Astrocyte of the spinal cord (primary cell): ENCODE measurements at regions not wholly inside any gene's neighbourhood (a gene's known extent, or its start where the extent isn't known, plus 50 kb on each side); places are given as distances from the start of the nearest gene placed in this dataset.

ENCODE experiments used
- DNase-seq: peaks from one replicate; pipeline ENCODE4 v3.0.0; 2011; ENCODE audit warnings: low read depth, low spot score
- H3K4me3 ChIP-seq: 2 replicates; pipeline ENCODE4 v1.5.1; 2011; ENCODE audit warnings: low read depth, mild to moderate bottlenecking, low read length, moderate library complexity
- in situ Hi-C: cut with HindIII; loops from 2 replicates; pipeline ENCODE4 v1.10.0; 2017; ENCODE audit warnings: low sequenced_read_pairs
- TF ChIP-seq, protein P1 (sequence below): IDR thresholded peaks from 2 replicates; pipeline ENCODE4 v1.5.1; 2012; ENCODE audit warnings: low read depth, mild to moderate bottlenecking, low read length, inconsistent platforms

DNA sequence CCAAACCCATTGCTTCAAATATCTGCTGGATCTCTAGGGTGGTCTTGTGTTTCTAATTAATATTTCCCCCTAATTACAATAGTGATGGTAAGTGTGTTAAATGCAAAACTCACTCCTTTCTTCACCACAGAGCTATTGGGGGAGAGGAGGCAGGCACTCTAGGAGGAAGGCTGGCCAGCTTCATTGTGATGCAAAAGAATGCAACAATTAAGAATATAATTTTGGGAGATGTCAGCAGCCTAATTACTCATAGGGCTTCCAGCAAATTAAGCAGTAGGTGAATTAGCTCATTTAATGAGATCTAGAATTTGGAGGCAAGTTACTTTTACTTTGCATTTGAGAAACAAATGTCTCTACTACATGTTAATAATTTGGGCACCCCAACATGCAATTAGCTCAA is 560.4 kb upstream of the DAB1 start:
- TF ChIP-seq, protein P1, sequence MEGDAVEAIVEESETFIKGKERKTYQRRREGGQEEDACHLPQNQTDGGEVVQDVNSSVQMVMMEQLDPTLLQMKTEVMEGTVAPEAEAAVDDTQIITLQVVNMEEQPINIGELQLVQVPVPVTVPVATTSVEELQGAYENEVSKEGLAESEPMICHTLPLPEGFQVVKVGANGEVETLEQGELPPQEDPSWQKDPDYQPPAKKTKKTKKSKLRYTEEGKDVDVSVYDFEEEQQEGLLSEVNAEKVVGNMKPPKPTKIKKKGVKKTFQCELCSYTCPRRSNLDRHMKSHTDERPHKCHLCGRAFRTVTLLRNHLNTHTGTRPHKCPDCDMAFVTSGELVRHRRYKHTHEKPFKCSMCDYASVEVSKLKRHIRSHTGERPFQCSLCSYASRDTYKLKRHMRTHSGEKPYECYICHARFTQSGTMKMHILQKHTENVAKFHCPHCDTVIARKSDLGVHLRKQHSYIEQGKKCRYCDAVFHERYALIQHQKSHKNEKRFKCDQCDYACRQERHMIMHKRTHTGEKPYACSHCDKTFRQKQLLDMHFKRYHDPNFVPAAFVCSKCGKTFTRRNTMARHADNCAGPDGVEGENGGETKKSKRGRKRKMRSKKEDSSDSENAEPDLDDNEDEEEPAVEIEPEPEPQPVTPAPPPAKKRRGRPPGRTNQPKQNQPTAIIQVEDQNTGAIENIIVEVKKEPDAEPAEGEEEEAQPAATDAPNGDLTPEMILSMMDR, result no peak
- in situ Hi-C loops, result no loop called here
- no peak for DNase-seq
- no peak overlapping the region for H3K4me3 ChIP-seq

DNA sequence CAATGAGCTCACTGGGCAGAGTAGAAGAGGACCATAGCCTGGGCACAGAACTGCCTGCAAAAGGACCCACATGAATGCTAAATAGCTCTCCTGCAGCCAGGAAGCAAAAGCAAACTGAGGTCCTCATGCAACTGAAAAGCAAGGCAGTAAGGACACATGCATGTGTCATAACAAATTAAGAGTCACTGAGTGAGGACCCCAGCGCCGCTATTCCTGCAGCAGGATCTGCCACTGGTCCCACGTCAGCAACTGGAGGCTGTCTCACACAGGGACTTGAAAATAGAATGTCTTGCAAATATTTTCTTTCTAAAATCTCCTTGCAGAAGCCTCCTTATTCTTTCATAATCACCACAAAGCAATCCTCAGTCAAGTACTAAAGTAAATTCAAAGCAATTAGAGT is 559.6 kb upstream of the DAB1 start:
- in situ Hi-C loops, result no loop called here
- DNase-seq, result no peak
- TF ChIP-seq, protein P1, result no peak
- no peak overlapping the region for H3K4me3 ChIP-seq

DNA sequence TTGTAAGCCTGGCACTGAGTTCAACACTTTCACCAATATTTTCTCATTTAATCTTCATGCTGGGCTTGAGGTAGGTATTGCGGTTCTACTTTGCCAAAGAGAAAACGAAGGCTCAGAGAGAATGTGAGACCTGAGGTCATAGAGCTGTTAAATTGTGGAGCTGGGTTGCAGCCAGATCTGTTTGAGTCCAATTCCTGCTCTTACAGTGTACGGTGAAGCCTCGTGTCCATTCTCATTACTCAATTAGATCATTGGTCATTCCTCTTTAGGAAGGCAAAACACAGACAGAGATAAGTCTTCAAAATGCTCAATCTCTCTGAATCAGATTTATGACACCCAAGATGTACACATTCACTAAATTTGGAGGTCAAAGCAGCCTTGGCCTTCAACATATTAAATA is 559.0 kb upstream of the DAB1 start:
- TF ChIP-seq, protein P1, result no peak
- in situ Hi-C loops, result no loop called here
- no peak for DNase-seq

DNA sequence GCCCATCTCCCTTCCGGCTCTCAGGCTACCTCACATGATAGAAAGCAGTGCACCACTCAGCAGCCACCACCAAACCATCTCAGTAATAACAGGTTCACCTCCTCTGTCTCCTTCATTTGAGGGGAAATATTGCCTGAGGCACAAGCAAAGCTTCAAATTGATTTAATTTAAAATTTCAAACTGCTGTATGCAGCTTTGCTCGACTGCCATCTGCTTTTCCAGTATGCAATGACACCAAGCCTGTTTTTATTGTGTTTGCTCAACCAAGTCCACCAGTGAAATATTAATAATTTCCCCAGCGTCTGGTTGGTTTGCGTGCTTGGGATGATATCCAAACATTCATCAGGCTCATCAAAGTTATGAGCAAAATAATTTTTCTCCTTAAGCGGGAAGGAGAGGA is 552.4 kb upstream of the DAB1 start:
- no peak for DNase-seq
- H3K4me3 ChIP-seq, result no peak overlapping the region
- in situ Hi-C loops, result no loop called here
- TF ChIP-seq, protein P1, result no peak

More for the DNA sequence above, 559.0 kb upstream of the DAB1 start:
- H3K4me3 ChIP-seq, result no peak overlapping the region

DNA sequence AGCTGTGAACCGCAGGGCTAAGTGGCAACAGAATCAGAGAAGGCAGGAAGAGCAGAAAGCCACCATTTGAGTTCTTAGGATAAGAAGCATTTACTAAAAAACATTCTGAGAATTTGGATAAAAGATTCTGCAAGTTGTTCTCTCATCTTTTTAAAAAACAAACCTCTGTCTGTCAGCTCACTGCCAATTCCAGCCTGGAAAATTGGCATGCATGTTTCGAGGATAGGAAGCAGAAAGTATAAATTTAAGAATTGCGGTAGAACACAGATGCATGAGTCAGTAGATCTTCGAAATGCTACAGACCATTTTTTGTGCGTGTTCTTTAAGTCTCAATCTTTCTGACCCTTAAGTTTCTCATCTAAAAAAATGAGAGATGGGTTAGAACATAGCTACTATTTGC is 544.5 kb upstream of the DAB1 start:
- in situ Hi-C loops, result no loop called here
- H3K4me3 ChIP-seq, result no peak overlapping the region
- DNase-seq, result no peak
- TF ChIP-seq, protein P1, result no peak

DNA sequence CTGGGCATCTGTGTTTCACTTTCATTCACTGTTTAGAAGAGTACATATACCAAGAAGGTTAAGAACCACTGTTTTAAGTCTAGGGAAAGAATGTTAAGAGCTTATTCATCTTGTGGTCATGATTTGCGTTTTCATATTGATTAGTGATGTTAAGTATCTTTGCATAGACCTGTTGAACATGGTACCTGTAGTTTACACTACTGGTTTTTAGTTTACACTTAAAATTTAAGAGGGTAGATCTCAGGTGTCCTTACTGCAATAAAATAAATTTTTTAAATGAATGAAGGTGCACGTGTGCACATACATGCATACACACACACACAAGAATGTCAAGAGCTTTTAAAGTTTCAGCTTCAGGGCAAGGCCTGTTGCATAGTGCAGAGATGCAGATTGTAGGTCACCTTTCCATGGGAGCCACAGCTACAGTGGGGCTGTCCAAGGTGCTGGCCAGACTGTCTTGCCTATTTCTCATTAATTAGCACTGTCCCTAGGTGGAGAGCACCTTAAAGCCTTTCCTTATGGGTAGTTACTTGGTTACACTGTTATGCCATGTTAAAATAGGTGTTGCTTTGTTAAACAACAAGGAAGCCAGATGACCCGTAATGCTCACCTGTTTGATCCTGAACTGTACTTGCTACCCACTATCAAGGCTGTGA is 543.0 kb upstream of the DAB1 start:
- no peak for DNase-seq
- no peak overlapping the region for H3K4me3 ChIP-seq
- in situ Hi-C loops, result no loop called here
- TF ChIP-seq, protein P1, result no peak
